Gastrocnemius medialis (tissue), 4 donors: ENCODE measurements at regions not wholly inside any gene's neighbourhood (a gene's known extent, or its start where the extent isn't known, plus 50 kb on each side); places are given as distances from the start of the nearest gene placed in this dataset.

Experiments used
- POLR2A ChIP-seq, 2 donors: fragments of 450-650 bp; IDR thresholded peaks; one replicate each; pipeline ENCODE4 v1.6.1; 2017; ENCODE audit warnings: antibody characterized with exemption in 2 of 2, mild to moderate bottlenecking in 2 of 2, moderate library complexity in 2 of 2
- TF ChIP-seq, protein P1 (sequence below), 5 experiments: fragments of 450-650 bp in 3 of 5; fragments of 200-600 bp in 2 of 5; sonication (generic) in 2 of 5; IDR thresholded peaks in 4 of 5; conservative IDR thresholded peaks in 1 of 5; 1 replicate in 4 of 5; 2 replicates in 1 of 5; pipeline ENCODE4 v1.5.1; 2016 to 2019; ENCODE audit warnings: antibody characterized with exemption in 5 of 5, mild to moderate bottlenecking in 3 of 5, moderate library complexity in 3 of 5

DNA sequence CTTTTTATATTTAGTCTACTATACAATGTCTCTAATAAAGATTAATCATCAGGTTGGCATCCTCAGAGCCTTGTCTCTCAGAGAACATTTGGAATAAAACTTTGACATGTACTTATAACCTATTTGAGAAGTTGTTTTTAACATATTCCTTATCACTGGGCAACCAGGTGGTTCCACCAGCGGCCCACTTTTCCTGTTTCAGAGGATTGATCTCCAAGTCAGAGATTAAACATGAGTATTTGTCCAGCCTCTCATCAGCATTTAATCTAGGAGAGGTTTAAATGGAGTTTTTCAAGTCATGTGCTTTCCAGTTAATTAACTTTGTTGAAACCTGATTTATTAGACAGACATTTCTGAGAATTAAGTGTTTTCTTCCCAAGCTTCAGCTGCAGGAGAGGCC is 345.5 kb downstream of the GRXCR1 start:
- TF ChIP-seq, protein P1, sequence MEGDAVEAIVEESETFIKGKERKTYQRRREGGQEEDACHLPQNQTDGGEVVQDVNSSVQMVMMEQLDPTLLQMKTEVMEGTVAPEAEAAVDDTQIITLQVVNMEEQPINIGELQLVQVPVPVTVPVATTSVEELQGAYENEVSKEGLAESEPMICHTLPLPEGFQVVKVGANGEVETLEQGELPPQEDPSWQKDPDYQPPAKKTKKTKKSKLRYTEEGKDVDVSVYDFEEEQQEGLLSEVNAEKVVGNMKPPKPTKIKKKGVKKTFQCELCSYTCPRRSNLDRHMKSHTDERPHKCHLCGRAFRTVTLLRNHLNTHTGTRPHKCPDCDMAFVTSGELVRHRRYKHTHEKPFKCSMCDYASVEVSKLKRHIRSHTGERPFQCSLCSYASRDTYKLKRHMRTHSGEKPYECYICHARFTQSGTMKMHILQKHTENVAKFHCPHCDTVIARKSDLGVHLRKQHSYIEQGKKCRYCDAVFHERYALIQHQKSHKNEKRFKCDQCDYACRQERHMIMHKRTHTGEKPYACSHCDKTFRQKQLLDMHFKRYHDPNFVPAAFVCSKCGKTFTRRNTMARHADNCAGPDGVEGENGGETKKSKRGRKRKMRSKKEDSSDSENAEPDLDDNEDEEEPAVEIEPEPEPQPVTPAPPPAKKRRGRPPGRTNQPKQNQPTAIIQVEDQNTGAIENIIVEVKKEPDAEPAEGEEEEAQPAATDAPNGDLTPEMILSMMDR (IDR thresholded peaks at IDR 0.05 in 4 of 5, conservative IDR thresholded peaks at IDR 0.05 in 1 of 5) = no peak
- no peak for TF ChIP-seq POLR2A (IDR thresholded peaks at IDR 0.05)
